ENCODE measurements at regions not wholly inside any gene's neighbourhood (a gene's known extent, or its start where the extent isn't known, plus 50 kb on each side); places are given as distances from the start of the nearest gene placed in this dataset.

GRCh38 chrX:6904156-6904555 lies 243.4 kb upstream of the STS start:
- DNase-seq = no peak

GRCh38 chrX:6898371-6898770 lies 249.1 kb upstream of the STS start:
- DNase-seq = no peak

- no peak for DNase-seq
These were observed 256.1 kb upstream of the STS start for GRCh38 chrX:6891404-6891803.

GRCh38 chrX:6890544-6891261 lies 256.8 kb upstream of the STS start:
- no peak for DNase-seq

GRCh38 chrX:6885909-6886308 lies 261.6 kb upstream of the STS start:
- DNase-seq = no peak

- no peak for DNase-seq
These were observed 262.1 kb upstream of the STS start for GRCh38 chrX:6885396-6885795.

- DNase-seq = no peak
These were observed 286.1 kb upstream of the STS start for GRCh38 chrX:6861456-6861855.

GRCh38 chrX:6857749-6858148 lies 289.8 kb upstream of the STS start:
- no peak for DNase-seq

GRCh38 chrX:6856471-6856870 lies 291.0 kb upstream of the STS start:
- no peak for DNase-seq

GRCh38 chrX:6852869-6853268 lies 294.6 kb upstream of the STS start:
- DNase-seq = no peak

GRCh38 chrX:6852121-6852520 lies 295.4 kb upstream of the STS start:
- no peak for DNase-seq

GRCh38 chrX:6851140-6851539 lies 296.4 kb upstream of the STS start:
- DNase-seq = no peak

GRCh38 chrX:6849716-6850414 lies 297.6 kb upstream of the STS start:
- DNase-seq = no peak

GRCh38 chrX:6832619-6833018 lies 297.7 kb upstream of the VCX3A start:
- DNase-seq = no peak

GRCh38 chrX:6826856-6827255 lies 291.9 kb upstream of the VCX3A start:
- DNase-seq = no peak

GRCh38 chrX:6821730-6822129 lies 286.8 kb upstream of the VCX3A start:
- DNase-seq = no peak

- DNase-seq = no peak
These were observed 279.0 kb upstream of the VCX3A start for GRCh38 chrX:6813836-6814370.

- no peak for DNase-seq
These were observed 277.2 kb upstream of the VCX3A start for GRCh38 chrX:6812087-6812486.

GRCh38 chrX:6810776-6811175 lies 275.9 kb upstream of the VCX3A start:
- no peak for DNase-seq

- no peak for DNase-seq
These were observed 268.7 kb upstream of the VCX3A start for GRCh38 chrX:6803607-6804006.

GRCh38 chrX:6793000-6793399 lies 258.1 kb upstream of the VCX3A start:
- no peak for DNase-seq

- no peak for DNase-seq
These were observed 249.0 kb upstream of the VCX3A start for GRCh38 chrX:6783912-6784311.

GRCh38 chrX:6782831-6783230 lies 247.9 kb upstream of the VCX3A start:
- no peak for DNase-seq

All from T-helper 2 cell (primary cell).